Left hindlimb (tissue), 1 donor: ENCODE measurements at regions not wholly inside any gene's neighbourhood (a gene's known extent, or its start where the extent isn't known, plus 50 kb on each side); places are given as distances from the start of the nearest gene placed in this dataset.

Experiments
- DNase-seq: peaks from one replicate; pipeline ENCODE4 v3.0.0-alpha.2; 2018

DNA sequence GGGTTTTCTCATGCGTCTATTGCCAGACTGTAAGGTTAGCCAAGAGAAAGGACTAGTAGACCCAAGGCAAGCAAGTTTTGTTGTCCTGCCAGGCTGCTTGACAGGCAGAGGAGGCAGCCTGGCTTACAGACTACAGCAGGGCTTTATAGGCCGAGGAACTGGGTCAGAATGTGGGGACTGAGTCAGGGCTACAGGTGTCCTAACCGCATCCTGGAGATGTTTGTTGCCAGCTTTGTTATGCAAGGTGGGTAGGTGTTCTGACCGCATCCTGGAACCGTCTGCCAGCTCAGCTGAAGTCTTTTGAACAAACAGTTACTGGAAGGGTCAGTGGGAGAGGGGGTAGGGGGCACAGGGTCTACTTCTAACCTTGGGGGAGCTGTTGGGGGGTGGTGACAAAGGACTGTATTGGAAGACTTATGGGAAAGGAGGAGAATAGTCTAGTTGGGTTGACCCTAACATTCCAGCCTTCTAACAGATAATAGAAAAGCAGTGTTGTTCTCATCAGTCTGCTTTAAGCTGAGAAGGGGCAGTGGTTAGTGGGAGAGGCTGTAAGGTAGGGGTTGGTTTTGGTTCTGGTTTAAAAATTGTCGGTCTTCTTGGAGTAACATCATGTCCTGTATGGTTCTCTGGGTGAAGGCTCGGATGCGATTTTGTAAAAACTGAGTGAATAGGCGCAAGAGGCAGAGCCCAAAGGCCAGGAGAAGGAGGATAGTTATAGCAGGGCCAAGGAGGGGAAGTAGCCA is 913.8 kb upstream of the SLITRK5 start:
- no peak for DNase-seq

DNA sequence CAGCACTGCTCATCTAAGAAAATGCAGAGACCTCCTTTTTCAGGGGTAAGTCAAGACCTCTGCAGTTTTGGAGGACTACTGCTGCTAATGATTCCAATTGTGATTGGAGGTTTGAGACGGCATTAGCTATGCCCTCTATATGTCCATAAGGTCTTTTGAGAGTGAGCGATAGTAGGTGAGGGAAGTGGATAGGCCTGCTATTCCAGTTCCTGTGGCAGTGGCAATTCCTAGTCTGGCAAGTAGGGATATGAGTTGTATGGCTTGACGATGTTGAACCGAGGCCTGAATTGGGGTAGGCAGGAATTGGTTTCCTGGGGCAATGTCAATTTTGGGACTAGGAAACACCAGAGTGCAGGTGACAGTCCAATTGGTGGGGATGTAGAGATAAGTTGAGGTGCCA is 913.1 kb upstream of the SLITRK5 start:
- DNase-seq: no peak

DNA sequence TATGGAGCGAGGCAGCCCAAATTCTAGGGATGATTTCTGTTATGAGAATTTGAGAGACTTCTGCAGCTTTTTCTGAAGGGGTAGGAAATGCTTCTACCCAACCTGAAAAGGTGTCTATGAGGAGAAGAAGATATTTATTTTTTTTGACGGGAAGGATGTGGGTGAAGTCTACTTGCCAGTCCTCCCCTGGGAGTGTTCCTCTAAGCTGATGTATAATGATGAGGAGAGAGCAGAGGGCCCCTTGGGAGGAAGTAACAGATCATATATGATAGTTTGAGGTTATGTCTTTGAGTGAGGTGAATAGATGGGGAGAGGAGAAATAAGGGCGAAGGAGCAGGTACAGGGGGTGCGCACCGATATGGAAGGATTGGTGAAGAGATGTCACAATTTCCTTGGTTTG is 910.6 kb upstream of the SLITRK5 start:
- DNase-seq: no peak

DNA sequence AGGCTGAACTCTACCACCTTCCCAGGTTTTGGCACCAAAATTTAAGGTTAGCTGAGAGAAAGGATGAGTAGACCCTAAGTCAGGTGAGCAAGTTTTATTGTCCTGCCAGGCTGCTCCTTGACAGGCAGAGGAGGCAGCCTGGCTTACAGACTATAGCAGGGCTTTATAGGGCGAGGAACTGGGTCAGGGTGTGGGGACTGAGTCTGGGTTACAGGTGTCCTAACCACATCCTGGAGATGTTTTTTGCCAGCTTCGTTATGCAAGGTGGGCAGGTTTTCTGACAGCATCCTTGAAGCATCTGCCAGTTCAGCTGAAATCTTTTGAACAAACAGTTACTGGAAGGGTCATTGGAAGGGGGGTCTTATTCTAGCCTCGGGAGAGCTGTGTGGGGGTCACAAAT is 905.7 kb upstream of the SLITRK5 start:
- no peak for DNase-seq

DNA sequence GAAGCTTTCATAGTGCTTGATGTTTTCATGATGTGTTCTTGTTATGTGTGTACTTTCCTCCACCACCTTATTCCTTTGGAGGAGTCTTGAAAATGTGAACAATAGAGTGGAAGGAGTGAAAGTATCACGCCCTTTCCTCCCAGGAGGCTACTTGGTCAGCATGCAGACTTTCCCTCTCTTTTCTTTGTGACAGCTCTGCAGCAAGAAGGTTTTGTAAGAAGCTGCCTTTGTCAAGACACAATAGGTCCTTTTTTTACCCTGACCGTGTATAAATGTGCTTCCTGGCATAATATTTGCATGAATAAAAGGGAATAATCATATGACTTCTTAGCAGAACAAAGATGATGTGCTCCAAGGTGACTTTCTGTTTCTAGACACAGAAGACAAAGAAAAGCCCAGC is 882.6 kb upstream of the SLITRK5 start:
- no peak for DNase-seq

DNA sequence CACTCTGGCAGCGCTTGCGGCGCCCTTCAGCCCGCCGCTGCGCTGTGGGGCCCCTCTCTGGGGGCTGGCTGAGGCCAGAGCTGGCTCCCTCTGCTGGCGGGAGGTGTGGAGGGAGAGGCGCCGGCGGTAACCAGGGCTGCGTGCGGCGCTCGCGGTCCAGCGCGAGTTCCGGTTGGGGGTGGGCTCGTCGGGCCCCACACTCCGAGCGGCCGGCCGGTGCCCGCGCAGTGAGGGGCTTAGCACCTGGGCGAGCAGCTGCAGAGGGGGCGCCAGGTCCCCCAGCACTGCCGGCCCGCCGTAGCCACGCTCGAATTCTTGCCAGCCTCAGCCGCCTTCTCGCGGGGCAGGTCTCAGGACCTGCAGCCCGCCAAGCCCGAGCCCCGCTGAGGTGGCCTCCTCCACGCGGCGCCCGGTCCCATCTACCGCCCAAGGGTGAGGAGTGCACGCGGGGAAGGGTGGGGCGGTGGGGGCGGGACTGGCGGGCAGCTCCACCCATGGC is 879.0 kb upstream of the SLITRK5 start:
- DNase-seq: no peak

DNA sequence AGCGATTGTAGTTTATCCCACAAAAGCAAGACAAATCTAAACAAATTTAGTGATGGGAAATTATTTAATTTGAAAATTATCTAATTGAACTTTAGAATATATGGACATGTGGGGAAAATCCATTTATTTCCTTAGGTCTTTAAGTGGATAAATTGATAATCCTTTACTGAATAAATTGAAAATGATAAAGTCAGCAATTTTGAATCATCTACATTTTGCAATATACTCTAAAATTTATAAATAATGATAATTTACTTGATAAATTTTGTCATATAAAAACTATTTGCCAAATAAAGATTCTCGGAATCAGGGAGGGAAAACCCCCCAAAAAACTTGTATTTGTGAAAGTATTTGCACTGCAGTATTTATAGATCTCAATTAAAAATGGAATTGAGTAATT is 875.3 kb upstream of the SLITRK5 start:
- no peak for DNase-seq

DNA sequence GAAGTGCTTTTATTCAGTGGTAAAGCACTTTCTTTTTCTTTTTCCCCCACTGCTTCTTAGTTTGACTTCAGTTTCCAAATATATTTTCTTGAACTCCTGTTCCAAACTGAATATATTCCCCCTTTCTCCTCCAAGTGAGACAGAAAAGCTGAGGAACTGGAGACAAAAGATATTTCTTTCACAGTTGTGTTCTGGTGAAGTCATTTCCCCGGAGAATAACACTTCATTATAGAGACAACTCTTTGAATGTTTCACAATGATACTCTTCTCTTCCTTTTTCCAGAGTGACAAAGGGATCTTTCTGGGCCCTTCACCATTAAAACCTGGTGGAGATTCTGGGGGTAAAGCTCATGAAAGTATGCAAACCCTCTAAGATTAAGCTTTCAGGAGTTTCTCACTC is 860.8 kb upstream of the SLITRK5 start:
- no peak for DNase-seq

DNA sequence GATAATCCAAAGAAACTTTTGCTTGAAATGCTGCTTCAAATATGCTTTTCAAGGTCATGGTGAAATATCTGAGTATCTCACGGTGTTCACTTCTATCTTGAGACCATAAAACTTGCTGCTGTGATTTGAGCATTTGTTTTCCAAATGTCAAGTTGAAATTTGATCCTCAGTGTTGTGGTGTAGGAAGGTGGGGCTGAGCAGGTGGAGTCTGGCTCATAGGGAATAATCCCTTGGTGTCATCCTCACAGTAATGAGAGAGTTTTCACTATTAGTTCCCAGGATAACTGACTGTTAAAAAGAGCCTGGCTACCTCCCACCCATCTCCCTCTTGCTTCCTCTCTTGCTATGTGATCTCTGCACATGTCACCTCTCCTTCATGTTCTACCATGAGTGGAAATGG is 858.0 kb upstream of the SLITRK5 start:
- DNase-seq: no peak

DNA sequence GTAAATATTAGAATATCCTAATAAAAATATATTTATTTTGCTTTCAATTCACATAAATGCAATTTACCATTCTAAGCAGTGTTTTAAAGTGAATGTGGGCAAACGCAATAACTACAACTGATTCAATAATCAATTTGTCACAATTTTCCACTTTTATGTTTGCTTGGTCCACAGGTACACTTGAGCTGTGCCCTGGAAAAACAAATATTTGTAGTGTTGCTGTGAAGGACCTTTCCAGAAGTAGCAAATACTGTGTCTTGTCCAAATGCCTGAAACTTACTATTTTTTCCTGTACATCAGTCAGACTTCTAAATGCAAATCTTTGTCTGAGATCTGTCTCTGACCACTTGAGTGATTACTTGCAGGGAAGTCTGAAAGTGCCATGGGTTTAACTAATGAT is 845.8 kb upstream of the SLITRK5 start:
- DNase-seq: no peak

DNA sequence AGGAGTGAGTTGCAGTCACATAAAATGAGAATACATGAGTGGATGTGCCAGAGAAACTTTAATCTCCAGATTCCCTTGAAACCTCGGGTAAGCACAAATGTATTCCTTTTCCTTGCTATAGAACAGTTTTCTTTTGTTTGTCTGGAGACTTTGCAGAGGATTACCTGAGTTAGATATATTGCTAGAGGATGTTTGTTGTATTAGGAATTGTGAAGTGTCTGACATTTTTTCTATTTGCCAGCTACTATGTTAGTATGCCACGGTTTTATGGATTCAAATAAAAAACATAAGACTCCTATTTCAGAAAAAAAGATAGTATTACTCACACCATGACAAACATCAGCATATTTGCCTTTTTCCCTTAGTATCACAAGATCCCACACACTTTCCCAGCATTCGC is 844.9 kb upstream of the SLITRK5 start:
- no peak for DNase-seq

DNA sequence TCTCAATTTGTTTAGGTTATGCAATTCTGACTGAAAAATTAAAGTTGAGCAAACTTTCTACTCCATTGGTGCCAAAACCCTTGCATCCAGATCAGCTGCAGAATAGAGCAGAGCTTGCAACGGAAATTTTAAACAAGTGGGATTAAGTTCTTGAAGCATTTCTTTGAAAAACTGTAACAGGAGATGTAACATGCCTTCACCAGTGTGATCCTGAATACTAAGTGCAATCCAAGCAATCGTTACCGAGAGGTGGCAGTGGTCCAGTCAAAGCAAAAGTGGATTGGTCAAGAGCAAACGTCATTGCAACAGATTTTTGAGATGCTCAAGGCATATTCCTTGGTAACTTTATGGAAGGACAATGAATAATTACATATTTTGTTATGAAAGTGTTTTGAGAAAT is 841.1 kb upstream of the SLITRK5 start:
- DNase-seq: no peak

DNA sequence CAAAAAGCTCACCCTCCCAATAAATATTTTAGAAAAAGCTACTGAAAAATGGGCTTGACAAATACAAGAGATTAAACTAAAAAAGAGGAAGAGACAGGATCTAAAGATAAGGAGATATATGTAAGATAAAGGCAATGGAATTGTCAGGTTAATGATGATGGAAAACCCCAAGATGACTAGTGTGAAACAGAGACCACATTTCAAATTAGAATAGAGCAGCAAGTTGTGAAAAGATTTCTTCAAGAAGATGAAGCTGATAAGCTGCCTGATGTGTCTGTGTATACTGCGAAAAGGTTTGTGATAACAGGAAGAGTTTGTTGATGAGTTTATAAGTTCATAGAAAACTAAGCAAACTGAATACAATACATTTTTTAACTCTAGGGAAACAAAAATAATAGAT is 840.1 kb upstream of the SLITRK5 start:
- DNase-seq: no peak

DNA sequence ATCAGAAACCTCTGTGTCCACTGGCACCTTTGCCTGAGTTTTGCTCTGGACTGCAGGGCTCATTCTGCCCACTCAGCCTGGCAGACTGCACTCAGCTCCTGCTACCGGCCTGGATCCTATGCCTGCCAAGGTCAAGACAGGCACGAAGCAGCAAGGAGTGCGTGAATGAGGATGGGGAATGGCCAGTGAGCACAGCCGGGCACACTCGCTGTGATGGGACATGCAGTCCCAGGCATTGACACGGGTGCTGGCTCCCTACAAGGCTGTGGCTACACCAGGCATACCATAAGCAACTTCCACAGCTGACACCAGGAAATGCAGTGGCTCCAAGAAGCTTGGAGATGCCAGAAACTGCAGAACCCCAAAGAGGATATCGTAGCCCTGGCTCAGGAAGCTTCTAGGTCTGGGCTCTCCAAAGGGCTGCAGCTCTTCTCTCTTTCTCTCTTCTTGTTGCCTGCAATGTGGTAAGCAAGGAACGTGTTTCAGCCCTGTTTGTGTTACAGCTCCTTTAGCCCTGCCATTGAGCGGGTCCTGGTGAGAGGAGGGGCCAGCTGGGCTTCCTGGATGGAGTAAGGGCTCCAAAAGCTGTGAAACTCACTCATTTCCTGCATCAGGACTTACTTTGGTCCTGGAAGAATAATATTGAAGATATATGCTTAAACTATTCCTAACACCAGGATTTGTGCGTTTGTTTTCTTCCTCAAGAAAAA is 832.6 kb upstream of the SLITRK5 start:
- DNase-seq: no peak

DNA sequence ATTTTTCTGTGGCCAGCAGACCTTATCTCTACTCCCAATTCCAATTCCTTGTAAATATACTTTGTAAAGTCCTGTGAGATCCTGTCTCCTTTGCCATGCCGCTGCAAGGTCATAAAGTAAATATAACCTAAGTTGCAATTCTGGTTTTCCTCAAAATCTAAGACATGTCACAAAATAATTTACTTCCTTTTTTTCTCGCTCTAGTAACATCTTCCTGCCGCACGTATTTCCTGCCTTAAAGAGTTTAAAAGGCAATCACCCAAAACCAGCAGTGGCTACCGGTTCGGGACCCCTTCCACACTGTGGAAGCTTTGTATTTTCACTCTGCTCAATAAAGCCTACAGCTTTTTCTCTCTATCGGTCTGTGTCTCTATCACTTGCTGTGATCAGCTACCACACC is 832.0 kb upstream of the SLITRK5 start:
- DNase-seq: no peak

DNA sequence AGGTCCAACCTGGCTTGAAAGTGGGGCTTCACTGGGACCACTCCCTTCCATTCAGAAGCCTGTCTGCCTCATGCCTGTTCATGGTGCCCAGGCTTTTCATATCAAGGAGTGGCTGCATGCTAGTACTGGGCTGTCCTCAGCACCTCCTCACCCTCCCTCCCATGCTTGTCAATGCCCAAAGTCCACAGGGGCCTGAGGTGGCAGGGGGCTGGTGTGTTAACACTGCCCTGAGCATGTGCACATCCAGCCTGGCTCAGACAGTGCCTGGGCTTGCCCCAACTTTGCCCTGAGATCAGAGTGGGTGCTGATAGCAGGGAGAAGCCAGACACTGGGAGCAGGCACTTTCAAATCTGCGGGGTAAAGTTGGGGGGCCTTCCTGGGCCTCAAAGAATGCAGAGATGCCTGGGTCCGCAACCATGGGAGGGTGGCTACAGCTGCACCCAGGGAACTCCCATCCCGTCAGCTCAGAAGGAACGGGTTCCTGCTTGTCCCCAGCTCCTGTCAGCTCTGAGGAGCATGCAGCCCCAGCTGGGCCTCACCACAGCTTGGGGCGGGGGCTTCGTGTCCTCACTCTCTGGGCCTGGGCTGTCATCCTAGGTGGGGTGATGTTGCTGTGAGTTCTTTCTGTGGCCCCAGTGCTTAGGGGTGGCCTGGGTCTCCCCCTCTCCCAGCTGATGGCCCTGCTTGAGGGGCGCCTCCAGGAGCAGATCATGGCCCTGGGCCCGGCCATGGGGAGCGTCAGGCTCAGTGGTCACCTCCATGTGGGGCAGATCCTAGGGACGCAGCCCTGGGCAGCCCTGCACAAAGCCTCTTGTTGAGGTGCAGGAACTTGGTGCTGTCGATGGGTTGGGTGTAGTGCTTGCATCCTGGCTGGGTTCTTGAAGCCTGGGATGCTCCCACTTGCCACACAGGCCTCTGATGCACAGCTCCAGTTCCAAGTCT is 830.6 kb upstream of the SLITRK5 start:
- DNase-seq: no peak

DNA sequence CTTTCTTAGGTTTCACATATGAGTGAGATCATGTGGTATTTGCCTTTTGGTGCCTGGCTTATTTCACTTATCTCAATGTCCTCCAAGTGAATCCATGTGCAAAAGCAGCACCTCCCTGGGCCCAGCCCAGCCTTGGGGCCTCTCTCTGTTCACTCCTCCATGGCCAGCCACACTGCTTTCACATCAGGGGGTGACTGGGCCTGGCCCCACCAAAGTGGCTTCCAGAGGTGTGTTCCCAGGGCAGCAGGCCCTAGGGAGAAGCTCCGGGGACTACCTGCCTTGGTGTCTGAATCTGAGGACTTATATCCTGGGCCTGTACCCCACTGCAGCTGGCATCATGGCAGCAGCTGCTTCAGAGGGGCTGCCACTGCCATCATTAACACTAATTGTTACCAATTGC is 829.9 kb upstream of the SLITRK5 start:
- no peak for DNase-seq

DNA sequence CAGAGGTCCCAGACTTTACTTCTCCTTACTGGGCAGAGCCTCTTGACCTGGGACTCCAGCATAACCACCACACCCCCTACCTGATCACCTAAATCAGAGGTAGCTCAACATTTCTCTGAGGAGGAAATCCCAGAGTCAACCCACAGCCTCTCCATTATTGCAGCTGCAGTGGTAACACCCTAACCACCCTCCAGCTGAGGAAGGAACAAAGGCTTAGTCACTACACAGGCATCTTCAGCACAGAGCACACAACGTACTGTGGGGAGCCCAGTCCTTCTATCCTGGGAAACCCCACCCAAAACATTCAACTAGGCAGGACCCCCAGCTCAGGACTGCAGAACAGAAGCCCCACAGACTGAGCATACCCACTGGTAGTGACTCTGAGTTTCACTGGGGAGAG is 824.7 kb upstream of the SLITRK5 start:
- DNase-seq: no peak

DNA sequence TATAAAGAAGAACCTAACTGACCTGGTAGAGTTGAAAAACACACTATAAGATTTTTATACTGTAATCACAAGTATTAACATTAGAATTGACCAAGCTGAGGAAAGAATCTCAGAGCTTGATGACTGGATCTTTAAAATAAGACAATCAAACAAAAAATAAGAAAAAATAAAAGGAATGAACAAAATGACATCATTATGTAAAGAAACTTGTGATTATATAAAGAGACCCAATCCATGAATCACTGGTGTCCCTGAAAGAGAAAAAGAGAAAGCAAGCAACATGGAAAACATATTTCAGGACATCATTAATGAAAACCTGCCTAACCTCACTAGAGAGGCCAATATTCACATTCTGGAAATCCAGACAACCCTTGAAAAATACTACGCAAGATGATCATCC is 822.5 kb upstream of the SLITRK5 start:
- no peak for DNase-seq

DNA sequence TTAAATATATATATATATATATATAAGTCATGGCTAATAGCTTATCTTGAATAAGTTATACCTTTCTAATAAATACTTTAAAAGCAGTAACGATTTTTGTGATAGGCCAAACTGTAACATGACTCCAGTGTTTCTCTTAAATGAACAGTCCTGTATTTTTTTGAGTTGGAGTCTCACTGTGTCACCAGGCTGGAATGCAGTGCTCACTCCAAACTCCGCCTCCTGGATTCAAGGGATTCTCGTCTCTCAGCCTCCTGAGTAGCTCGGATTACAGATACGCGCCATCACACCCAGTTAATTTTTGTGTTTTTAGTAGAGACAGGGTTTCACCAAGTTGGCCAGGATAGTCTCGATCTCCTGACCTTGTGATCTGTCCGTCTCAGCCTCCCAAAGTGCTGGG is 814.2 kb upstream of the SLITRK5 start:
- DNase-seq: no peak

DNA sequence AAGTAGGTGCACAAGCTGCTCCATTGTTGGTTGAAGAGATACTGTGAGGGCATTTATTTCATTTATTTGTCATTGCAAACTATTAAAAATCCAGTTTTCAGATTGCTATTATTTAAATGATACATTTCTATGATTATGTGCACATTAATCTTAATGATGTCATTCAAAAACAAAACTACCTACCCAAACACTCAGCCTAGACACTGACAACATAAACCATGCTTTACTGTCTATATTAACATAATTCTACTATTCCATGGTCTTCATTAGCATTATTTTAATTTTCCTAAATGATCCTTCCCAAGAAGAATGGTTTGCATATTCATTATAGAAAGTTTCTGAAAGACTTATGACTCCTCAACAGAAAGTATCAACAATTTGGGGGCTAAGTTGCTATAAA is 813.0 kb upstream of the SLITRK5 start:
- DNase-seq: no peak

DNA sequence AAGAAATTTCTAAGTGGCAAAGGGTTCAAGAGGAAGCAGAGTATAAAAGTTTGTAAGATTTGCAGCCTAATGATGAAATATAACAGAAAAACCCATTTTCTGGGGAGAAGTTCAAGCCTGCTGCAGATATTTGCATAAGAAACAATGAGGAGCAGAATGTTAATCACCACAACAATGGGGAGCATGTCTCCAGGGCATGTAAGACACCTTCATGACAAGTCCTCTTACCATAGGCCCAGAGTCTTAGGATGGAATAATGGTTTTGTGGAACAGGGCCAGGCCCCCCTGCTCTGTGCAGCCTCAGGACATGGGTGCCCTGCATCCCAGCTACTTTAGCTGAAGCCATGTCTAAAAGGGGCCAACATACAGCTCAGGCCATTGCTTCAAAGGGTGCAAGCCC is 809.0 kb upstream of the SLITRK5 start:
- DNase-seq: no peak

DNA sequence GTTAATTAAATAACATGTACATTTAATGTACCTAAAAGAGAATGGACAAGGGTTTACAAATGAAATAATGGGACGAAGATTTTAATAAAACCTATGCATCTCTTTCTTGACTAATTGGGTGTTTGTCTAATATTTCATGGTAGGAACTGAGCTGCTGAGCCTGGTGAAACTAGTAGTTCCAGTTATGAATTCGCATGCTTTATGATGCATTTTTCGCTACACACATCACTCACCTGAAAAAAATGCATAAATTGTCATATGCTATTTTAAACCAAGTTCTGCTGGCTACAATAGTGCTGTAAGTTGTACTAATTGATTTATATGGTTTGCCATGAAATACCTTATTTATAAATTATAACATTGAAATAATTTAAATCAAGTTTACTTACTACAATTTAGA is 806.8 kb upstream of the SLITRK5 start:
- no peak for DNase-seq

DNA sequence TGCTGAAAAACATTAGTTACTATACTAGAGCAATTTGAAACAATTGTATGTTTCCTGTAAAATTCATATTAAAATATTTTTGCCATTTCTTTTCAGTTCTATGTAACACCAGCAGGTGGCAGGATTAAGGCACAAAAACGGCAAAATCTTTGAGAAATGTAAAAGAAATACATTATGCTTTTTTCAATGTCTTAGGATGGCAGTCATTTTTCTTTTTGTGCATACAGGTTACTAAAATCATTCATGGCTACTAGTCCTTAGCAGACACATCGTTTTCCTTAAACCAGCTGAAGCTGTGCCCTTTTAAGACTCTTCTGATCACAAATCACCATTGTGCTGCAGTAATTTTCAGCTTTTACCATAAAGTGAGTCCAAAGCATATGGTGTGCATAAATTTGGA is 800.7 kb upstream of the SLITRK5 start:
- DNase-seq: no peak
